IgD-negative memory B cell (primary cell): ENCODE measurements at regions not wholly inside any gene's neighbourhood (a gene's known extent, or its start where the extent isn't known, plus 50 kb on each side); places are given as distances from the start of the nearest gene placed in this dataset.
A peak's percentile ranks its signal among the peaks of the same experiment; 100 is the strongest.

Experiments used
- H3K27ac Mint-ChIP-seq, 3 donors: one replicate each; pipeline ENCODE4 v1.8.0; 2020 to 2022; ENCODE audit warnings: mild to moderate bottlenecking in 3 of 3, mixed read lengths in 3 of 3, moderate library complexity in 1 of 3
- H3K27me3 Mint-ChIP-seq: one replicate; pipeline ENCODE4 v1.8.0; 2021; ENCODE audit warnings: mixed read lengths
- H3K36me3 Mint-ChIP-seq: one replicate; pipeline ENCODE4 v1.8.0; 2020; ENCODE audit warnings: mild to moderate bottlenecking, mixed read lengths
- H3K4me1 Mint-ChIP-seq, 3 donors: one replicate each; pipeline ENCODE4 v1.8.0; 2020 to 2022; ENCODE audit warnings: mixed read lengths in 3 of 3, mild to moderate bottlenecking in 1 of 3
- H3K4me3 Mint-ChIP-seq, 4 donors: one replicate each; pipeline ENCODE4 v1.8.0; 2020 to 2022; ENCODE audit warnings: mild to moderate bottlenecking in 4 of 4, mixed read lengths in 4 of 4, moderate library complexity in 3 of 4
- H3K9me3 Mint-ChIP-seq, 3 donors: one replicate each; pipeline ENCODE4 v1.8.0; 2020 to 2021; ENCODE audit warnings: mixed read lengths in 3 of 3, mild to moderate bottlenecking in 1 of 3

- H3K36me3 Mint-ChIP-seq: no peaks in the 10 kb centered on the region
- H3K27ac Mint-ChIP-seq: no peak overlapping the region
- no peaks in the 10 kb centered on the region for H3K27me3 Mint-ChIP-seq
- H3K4me3 Mint-ChIP-seq: no peak overlapping the region
- H3K4me1 Mint-ChIP-seq: no peaks in the 10 kb centered on the region
- H3K9me3 Mint-ChIP-seq: no peaks in the 10 kb centered on the region
Measured at GRCh38 chr12:46677749-46678148, 148.0 kb downstream of the SLC38A4 start.

GRCh38 chr12:46676797-46677520 is 148.8 kb downstream of the SLC38A4 start:
- Mint-ChIP-seq H3K4me3 (no peak overlapping the region), H3K9me3 (no peaks in the 10 kb centered on the region)

GRCh38 chr12:46676396-46676795 is 149.4 kb downstream of the SLC38A4 start:
- H3K4me3 Mint-ChIP-seq: no peak overlapping the region
- H3K9me3 Mint-ChIP-seq: no peaks in the 10 kb centered on the region
- H3K27me3 Mint-ChIP-seq: no peaks in the 10 kb centered on the region
- no peaks in the 10 kb centered on the region for H3K4me1 Mint-ChIP-seq
- peaks cover 3% of the 10 kb centered on the region for H3K36me3 Mint-ChIP-seq
- H3K27ac Mint-ChIP-seq: no peak overlapping the region

More at GRCh38 chr12:46676797-46677520, 148.8 kb downstream of the SLC38A4 start:
- H3K27ac Mint-ChIP-seq: no peak overlapping the region
- H3K4me1 Mint-ChIP-seq: no peaks in the 10 kb centered on the region
- no peaks in the 10 kb centered on the region for H3K27me3 Mint-ChIP-seq
- peaks cover under 1% of the 10 kb centered on the region for H3K36me3 Mint-ChIP-seq

- Mint-ChIP-seq H3K4me1 (no peaks in the 10 kb centered on the region), H3K36me3 (peaks cover 3% of the 10 kb centered on the region), H3K4me3 (no peak overlapping the region), H3K27ac (no peak overlapping the region), H3K27me3 (no peaks in the 10 kb centered on the region), H3K9me3 (no peaks in the 10 kb centered on the region)
Measured at GRCh38 chr12:46675736-46676135, 150.1 kb downstream of the SLC38A4 start.

GRCh38 chr12:46674800-46675199 is 151.0 kb downstream of the SLC38A4 start:
- H3K27me3 Mint-ChIP-seq: no peaks in the 10 kb centered on the region
- no peak overlapping the region for H3K4me3 Mint-ChIP-seq
- peaks cover 6% of the 10 kb centered on the region for H3K36me3 Mint-ChIP-seq
- no peak overlapping the region for H3K27ac Mint-ChIP-seq
- H3K4me1 Mint-ChIP-seq: no peaks in the 10 kb centered on the region
- peaks cover 0 to 7% (median 0%) of the 10 kb centered on the region in 3 donors for H3K9me3 Mint-ChIP-seq

- Mint-ChIP-seq H3K27me3 (no peaks in the 10 kb centered on the region), H3K9me3 (peaks cover 0 to 7% (median 0%) of the 10 kb centered on the region in 3 donors), H3K4me3 (no peak overlapping the region), H3K4me1 (no peaks in the 10 kb centered on the region), H3K27ac (no peak overlapping the region), H3K36me3 (peaks cover 6% of the 10 kb centered on the region)
Measured at GRCh38 chr12:46674129-46674528, 151.7 kb downstream of the SLC38A4 start.

GRCh38 chr12:46671102-46671501 is 154.7 kb downstream of the SLC38A4 start:
- Mint-ChIP-seq H3K36me3 (peaks cover 6% of the 10 kb centered on the region), H3K4me3 (no peak overlapping the region), H3K27me3 (no peaks in the 10 kb centered on the region), H3K27ac (peak overlapping the region in 1 of 3 donors; percentile 53), H3K4me1 (no peaks in the 10 kb centered on the region), H3K9me3 (peaks cover 0 to 14% (median 4%) of the 10 kb centered on the region in 3 donors)

- Mint-ChIP-seq H3K36me3 (peaks cover 6% of the 10 kb centered on the region), H3K27ac (no peak overlapping the region), H3K4me3 (no peak overlapping the region), H3K4me1 (no peaks in the 10 kb centered on the region), H3K27me3 (no peaks in the 10 kb centered on the region), H3K9me3 (peaks cover 0 to 14% (median 4%) of the 10 kb centered on the region in 3 donors)
Measured at GRCh38 chr12:46670636-46671035, 155.2 kb downstream of the SLC38A4 start.

GRCh38 chr12:46669720-46670119 is 156.1 kb downstream of the SLC38A4 start:
- peaks cover 6% of the 10 kb centered on the region for H3K36me3 Mint-ChIP-seq
- peaks cover 0 to 14% (median 4%) of the 10 kb centered on the region in 3 donors for H3K9me3 Mint-ChIP-seq
- no peak overlapping the region for H3K27ac Mint-ChIP-seq
- H3K4me3 Mint-ChIP-seq: no peak overlapping the region
- peaks cover 0 to 3% (median 0%) of the 10 kb centered on the region in 3 donors for H3K4me1 Mint-ChIP-seq
- H3K27me3 Mint-ChIP-seq: no peaks in the 10 kb centered on the region

GRCh38 chr12:46667551-46667950 is 158.2 kb downstream of the SLC38A4 start:
- H3K36me3 Mint-ChIP-seq: peaks cover 6% of the 10 kb centered on the region
- H3K4me1 Mint-ChIP-seq: peaks cover 0 to 3% (median 0%) of the 10 kb centered on the region in 3 donors
- no peak overlapping the region for H3K27ac Mint-ChIP-seq
- no peak overlapping the region for H3K4me3 Mint-ChIP-seq
- no peaks in the 10 kb centered on the region for H3K27me3 Mint-ChIP-seq
- peaks cover 0 to 14% (median 4%) of the 10 kb centered on the region in 3 donors for H3K9me3 Mint-ChIP-seq

GRCh38 chr12:46664761-46665287 is 161.0 kb downstream of the SLC38A4 start:
- H3K36me3 Mint-ChIP-seq: no peaks in the 10 kb centered on the region
- H3K9me3 Mint-ChIP-seq: peaks cover 0 to 8% (median 4%) of the 10 kb centered on the region in 3 donors
- H3K4me3 Mint-ChIP-seq: no peak overlapping the region
- H3K27ac Mint-ChIP-seq: no peak overlapping the region
- H3K27me3 Mint-ChIP-seq: no peaks in the 10 kb centered on the region
- peaks cover 11 to 19% (median 17%) of the 10 kb centered on the region in 3 donors for H3K4me1 Mint-ChIP-seq

GRCh38 chr12:46663318-46663717 is 162.5 kb downstream of the SLC38A4 start:
- no peak overlapping the region for H3K27ac Mint-ChIP-seq
- H3K4me1 Mint-ChIP-seq: peaks cover 18 to 21% (median 20%) of the 10 kb centered on the region in 3 donors
- H3K27me3 Mint-ChIP-seq: no peaks in the 10 kb centered on the region
- H3K4me3 Mint-ChIP-seq: no peak overlapping the region
- H3K36me3 Mint-ChIP-seq: no peaks in the 10 kb centered on the region
- H3K9me3 Mint-ChIP-seq: no peaks in the 10 kb centered on the region

- Mint-ChIP-seq H3K27ac (no peak overlapping the region), H3K4me3 (peak overlapping the region in 2 of 4 donors; percentile 56 to 76), H3K27me3 (no peaks in the 10 kb centered on the region), H3K4me1 (peaks cover 18 to 21% (median 20%) of the 10 kb centered on the region in 3 donors), H3K36me3 (no peaks in the 10 kb centered on the region), H3K9me3 (no peaks in the 10 kb centered on the region)
Measured at GRCh38 chr12:46661110-46661845, 164.5 kb downstream of the SLC38A4 start.

- Mint-ChIP-seq H3K9me3 (no peaks in the 10 kb centered on the region), H3K4me1 (peaks cover 18 to 21% (median 20%) of the 10 kb centered on the region in 3 donors), H3K27me3 (no peaks in the 10 kb centered on the region), H3K4me3 (peak overlapping the region in 2 of 4 donors; percentile 49 to 81), H3K27ac (peak overlapping the region in 1 of 3 donors; percentile 38), H3K36me3 (no peaks in the 10 kb centered on the region)
Measured at GRCh38 chr12:46660719-46661109, 165.1 kb downstream of the SLC38A4 start.

GRCh38 chr12:46660276-46660675 is 165.5 kb downstream of the SLC38A4 start:
- peak overlapping the region in 1 of 4 donors; percentile 50 for H3K4me3 Mint-ChIP-seq

More at GRCh38 chr12:46660276-46660675, 165.5 kb downstream of the SLC38A4 start:
- Mint-ChIP-seq H3K27me3 (no peaks in the 10 kb centered on the region), H3K27ac (peak overlapping the region in 2 of 3 donors; percentile 38 to 77), H3K4me1 (peaks cover 18 to 21% (median 20%) of the 10 kb centered on the region in 3 donors), H3K36me3 (no peaks in the 10 kb centered on the region), H3K9me3 (no peaks in the 10 kb centered on the region)
